ENCODE measurements at regions not wholly inside any gene's neighbourhood (a gene's known extent, or its start where the extent isn't known, plus 50 kb on each side); places are given as distances from the start of the nearest gene placed in this dataset.

- H3K79me2 ChIP-seq (ENCODE audit: low read length): no peaks in the 10 kb centered on the region
- no peak overlapping the region for H3K4me3 ChIP-seq (ENCODE audit: low read length)
- TF ChIP-seq EZH2phosphoT487 (IDR thresholded peaks at IDR 0.05; ENCODE audit: low read depth) (no peak), CTCF (IDR thresholded peaks at IDR 0.05; ENCODE audit: low read depth, low read length) (no peak)
- H3K27ac ChIP-seq (ENCODE audit: low read length): no peak overlapping the region
- no peaks in the 10 kb centered on the region for H3K36me3 ChIP-seq (replicated peaks; ENCODE audit: low read depth, low read length)
- H3K9ac ChIP-seq (ENCODE audit: low read length): no peak overlapping the region
- no peaks in the 10 kb centered on the region for H3K4me1 ChIP-seq (ENCODE audit: low read length)
- H3K4me2 ChIP-seq (ENCODE audit: low read length): no peak overlapping the region
- no peaks in the 10 kb centered on the region for H3K9me3 ChIP-seq (ENCODE audit: insufficient read depth, low read length)
- no peaks in the 10 kb centered on the region for H4K20me1 ChIP-seq (ENCODE audit: insufficient read depth, low read length)
- H2AFZ ChIP-seq (ENCODE audit: low read depth, low read length): no peak overlapping the region
- H3K27me3 ChIP-seq (ENCODE audit: low read depth, low read length): no peaks in the 10 kb centered on the region
These were observed 179.8 kb downstream of the PRR20E start for GRCh38 chr13:57346786-57347185.

GRCh38 chr13:57352114-57352513, 185.1 kb downstream of the PRR20E start:
- Histone ChIP-seq H3K4me3 (ENCODE audit: low read length) (no peak overlapping the region), H3K36me3 (replicated peaks; ENCODE audit: low read depth, low read length) (no peaks in the 10 kb centered on the region), H3K9ac (ENCODE audit: low read length) (no peak overlapping the region), H2AFZ (ENCODE audit: low read depth, low read length) (no peak overlapping the region), H3K4me1 (ENCODE audit: low read length) (no peaks in the 10 kb centered on the region), H4K20me1 (ENCODE audit: insufficient read depth, low read length) (no peaks in the 10 kb centered on the region), H3K27ac (ENCODE audit: low read length) (no peak overlapping the region), H3K4me2 (ENCODE audit: low read length) (no peak overlapping the region), H3K79me2 (ENCODE audit: low read length) (no peaks in the 10 kb centered on the region), H3K9me3 (ENCODE audit: insufficient read depth, low read length) (no peaks in the 10 kb centered on the region), H3K27me3 (ENCODE audit: low read depth, low read length) (no peaks in the 10 kb centered on the region)
- TF ChIP-seq EZH2phosphoT487 (IDR thresholded peaks at IDR 0.05; ENCODE audit: low read depth): no peak
- TF ChIP-seq CTCF (IDR thresholded peaks at IDR 0.05; ENCODE audit: low read depth, low read length): no peak

- Histone ChIP-seq H3K4me3 (ENCODE audit: low read length) (no peak overlapping the region), H4K20me1 (ENCODE audit: insufficient read depth, low read length) (no peaks in the 10 kb centered on the region), H3K27ac (ENCODE audit: low read length) (no peak overlapping the region), H3K79me2 (ENCODE audit: low read length) (no peaks in the 10 kb centered on the region), H3K4me2 (ENCODE audit: low read length) (no peak overlapping the region), H3K36me3 (replicated peaks; ENCODE audit: low read depth, low read length) (no peaks in the 10 kb centered on the region), H3K4me1 (ENCODE audit: low read length) (no peaks in the 10 kb centered on the region), H3K27me3 (ENCODE audit: low read depth, low read length) (no peaks in the 10 kb centered on the region), H3K9ac (ENCODE audit: low read length) (no peak overlapping the region), H2AFZ (ENCODE audit: low read depth, low read length) (no peak overlapping the region), H3K9me3 (ENCODE audit: insufficient read depth, low read length) (no peaks in the 10 kb centered on the region)
- TF ChIP-seq EZH2phosphoT487 (IDR thresholded peaks at IDR 0.05; ENCODE audit: low read depth): no peak
- no peak for TF ChIP-seq CTCF (IDR thresholded peaks at IDR 0.05; ENCODE audit: low read depth, low read length)
These were observed 186.8 kb downstream of the PRR20E start for GRCh38 chr13:57353831-57354230.

- no peak overlapping the region for H3K4me3 ChIP-seq (ENCODE audit: low read length)
- no peaks in the 10 kb centered on the region for H3K9me3 ChIP-seq (ENCODE audit: insufficient read depth, low read length)
- H3K27me3 ChIP-seq (ENCODE audit: low read depth, low read length): no peaks in the 10 kb centered on the region
- no peaks in the 10 kb centered on the region for H3K36me3 ChIP-seq (replicated peaks; ENCODE audit: low read depth, low read length)
- TF ChIP-seq EZH2phosphoT487 (IDR thresholded peaks at IDR 0.05; ENCODE audit: low read depth): no peak
- TF ChIP-seq CTCF (IDR thresholded peaks at IDR 0.05; ENCODE audit: low read depth, low read length): no peak
- H4K20me1 ChIP-seq (ENCODE audit: insufficient read depth, low read length): no peaks in the 10 kb centered on the region
- no peak overlapping the region for H3K4me2 ChIP-seq (ENCODE audit: low read length)
- H2AFZ ChIP-seq (ENCODE audit: low read depth, low read length): 0 out of 2 replicates have a peak overlapping the region, but pooled peaks have one; percentile 11
- H3K4me1 ChIP-seq (ENCODE audit: low read length): no peaks in the 10 kb centered on the region
- no peaks in the 10 kb centered on the region for H3K79me2 ChIP-seq (ENCODE audit: low read length)
- no peak overlapping the region for H3K9ac ChIP-seq (ENCODE audit: low read length)
- no peak overlapping the region for H3K27ac ChIP-seq (ENCODE audit: low read length)
These were observed 208.9 kb downstream of the PRR20E start for GRCh38 chr13:57375876-57376275.

Measured in OCI-LY3 (cell line).